HFFc6 (cell line): ENCODE measurements at regions not wholly inside any gene's neighbourhood (a gene's known extent, or its start where the extent isn't known, plus 50 kb on each side); places are given as distances from the start of the nearest gene placed in this dataset.
A peak's percentile ranks its signal among the peaks of the same experiment; 100 is the strongest.

ENCODE experiments used
- DNase-seq: peaks from one replicate; pipeline ENCODE4 v3.0.0-alpha.2; 2018
- H3K27ac Mint-ChIP-seq: 2 replicates; pipeline ENCODE4 v1.8.0; 2020; ENCODE audit warnings: mild to moderate bottlenecking, mixed read lengths
- H3K27me3 Mint-ChIP-seq: 2 replicates; pipeline ENCODE4 v1.8.0; 2021; ENCODE audit warnings: mild to moderate bottlenecking, moderate library complexity, mixed read lengths; ENCODE audit not compliant: insufficient read depth
- H3K36me3 Mint-ChIP-seq: 2 replicates; pipeline ENCODE4 v1.8.0; 2021; ENCODE audit warnings: low read depth, mixed read lengths
- H3K4me1 Mint-ChIP-seq: 2 replicates; pipeline ENCODE4 v1.8.0; 2020; ENCODE audit warnings: low read depth, mixed read lengths
- H3K4me3 Mint-ChIP-seq: 2 replicates; pipeline ENCODE4 v1.8.0; 2020; ENCODE audit warnings: mild to moderate bottlenecking, moderate library complexity, mixed read lengths
- H3K9me3 Mint-ChIP-seq: 2 replicates; pipeline ENCODE4 v1.8.0; 2020; ENCODE audit warnings: mild to moderate bottlenecking, mixed read lengths
- TF ChIP-seq, protein P1 (sequence below): fragments of 200-600 bp; sonication (generic); IDR thresholded peaks from 2 replicates; pipeline ENCODE4 v1.5.0; 2021; ENCODE audit warnings: antibody characterized with exemption, mild to moderate bottlenecking

DNA sequence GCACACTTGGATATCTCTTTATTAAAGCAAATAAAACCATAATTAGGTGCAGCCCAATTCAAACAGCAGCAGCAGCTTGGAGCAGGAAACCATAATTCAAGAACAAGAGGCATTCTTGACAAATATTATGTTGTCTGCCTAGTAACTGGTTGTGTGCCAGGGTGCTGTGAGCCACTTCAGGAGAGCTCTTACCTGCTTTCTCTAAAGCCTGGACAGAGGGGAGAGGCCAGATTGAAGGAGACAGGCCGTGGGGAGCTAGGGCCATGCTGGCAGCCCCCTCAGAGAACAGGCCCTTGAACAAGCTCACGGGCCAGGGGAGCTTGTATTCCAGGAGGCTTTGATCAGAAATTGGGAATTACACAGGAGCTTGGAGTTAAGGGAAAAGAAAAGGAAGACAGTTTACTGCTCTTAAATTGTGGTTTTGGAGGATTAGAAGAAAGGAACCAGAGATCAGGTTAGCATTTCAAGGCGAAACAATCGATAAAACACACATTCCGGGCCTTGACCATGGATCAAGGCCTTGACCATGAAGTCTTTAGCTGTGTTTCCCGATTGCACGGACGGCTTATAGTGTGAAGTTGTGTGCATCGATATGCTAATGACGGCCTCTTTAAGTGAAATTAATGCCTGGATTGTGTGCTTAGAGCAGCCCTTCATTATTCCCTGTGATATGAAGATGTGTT, 69.8 kb upstream of the NKX2-2 start:
- H3K27ac Mint-ChIP-seq = no peak overlapping the region
- no peaks in the 10 kb centered on the region; the same call in none of the 2 replicates for H3K27me3 Mint-ChIP-seq
- no peaks in the 10 kb centered on the region for H3K4me1 Mint-ChIP-seq

DNA sequence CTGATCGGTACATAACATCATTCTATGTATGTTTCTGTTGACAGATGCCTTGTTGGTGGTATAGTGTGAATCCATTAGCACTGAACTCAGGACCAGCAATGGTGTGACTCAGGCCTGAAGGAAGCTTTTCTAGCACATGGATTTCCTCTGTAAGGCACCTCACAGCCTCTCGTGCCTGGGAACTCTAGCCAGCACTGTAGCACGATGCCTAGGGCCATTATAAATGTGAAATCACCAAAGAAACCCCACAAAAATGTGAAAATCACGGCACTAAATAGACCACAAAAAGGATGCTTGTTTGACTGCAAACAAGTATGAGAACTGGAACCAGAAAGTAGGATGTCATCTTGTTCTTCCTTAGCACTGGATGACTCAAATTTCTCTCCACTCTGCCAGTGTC, 63.7 kb upstream of the NKX2-2 start:
- TF ChIP-seq, protein P1, sequence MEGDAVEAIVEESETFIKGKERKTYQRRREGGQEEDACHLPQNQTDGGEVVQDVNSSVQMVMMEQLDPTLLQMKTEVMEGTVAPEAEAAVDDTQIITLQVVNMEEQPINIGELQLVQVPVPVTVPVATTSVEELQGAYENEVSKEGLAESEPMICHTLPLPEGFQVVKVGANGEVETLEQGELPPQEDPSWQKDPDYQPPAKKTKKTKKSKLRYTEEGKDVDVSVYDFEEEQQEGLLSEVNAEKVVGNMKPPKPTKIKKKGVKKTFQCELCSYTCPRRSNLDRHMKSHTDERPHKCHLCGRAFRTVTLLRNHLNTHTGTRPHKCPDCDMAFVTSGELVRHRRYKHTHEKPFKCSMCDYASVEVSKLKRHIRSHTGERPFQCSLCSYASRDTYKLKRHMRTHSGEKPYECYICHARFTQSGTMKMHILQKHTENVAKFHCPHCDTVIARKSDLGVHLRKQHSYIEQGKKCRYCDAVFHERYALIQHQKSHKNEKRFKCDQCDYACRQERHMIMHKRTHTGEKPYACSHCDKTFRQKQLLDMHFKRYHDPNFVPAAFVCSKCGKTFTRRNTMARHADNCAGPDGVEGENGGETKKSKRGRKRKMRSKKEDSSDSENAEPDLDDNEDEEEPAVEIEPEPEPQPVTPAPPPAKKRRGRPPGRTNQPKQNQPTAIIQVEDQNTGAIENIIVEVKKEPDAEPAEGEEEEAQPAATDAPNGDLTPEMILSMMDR = no peak
- no peaks in the 10 kb centered on the region for H3K36me3 Mint-ChIP-seq
- peak; percentile 2 for DNase-seq
- peaks cover 9% of the 10 kb centered on the region for H3K27me3 Mint-ChIP-seq
- H3K4me3 Mint-ChIP-seq = no peak overlapping the region
- H3K27ac Mint-ChIP-seq = no peak overlapping the region
- no peaks in the 10 kb centered on the region for H3K9me3 Mint-ChIP-seq
- H3K4me1 Mint-ChIP-seq = no peaks in the 10 kb centered on the region

More for the DNA sequence above, 69.8 kb upstream of the NKX2-2 start:
- Mint-ChIP-seq H3K36me3 (no peaks in the 10 kb centered on the region), H3K9me3 (no peaks in the 10 kb centered on the region), H3K4me3 (no peak overlapping the region)
- TF ChIP-seq, protein P1 = no peak
- no peak for DNase-seq

DNA sequence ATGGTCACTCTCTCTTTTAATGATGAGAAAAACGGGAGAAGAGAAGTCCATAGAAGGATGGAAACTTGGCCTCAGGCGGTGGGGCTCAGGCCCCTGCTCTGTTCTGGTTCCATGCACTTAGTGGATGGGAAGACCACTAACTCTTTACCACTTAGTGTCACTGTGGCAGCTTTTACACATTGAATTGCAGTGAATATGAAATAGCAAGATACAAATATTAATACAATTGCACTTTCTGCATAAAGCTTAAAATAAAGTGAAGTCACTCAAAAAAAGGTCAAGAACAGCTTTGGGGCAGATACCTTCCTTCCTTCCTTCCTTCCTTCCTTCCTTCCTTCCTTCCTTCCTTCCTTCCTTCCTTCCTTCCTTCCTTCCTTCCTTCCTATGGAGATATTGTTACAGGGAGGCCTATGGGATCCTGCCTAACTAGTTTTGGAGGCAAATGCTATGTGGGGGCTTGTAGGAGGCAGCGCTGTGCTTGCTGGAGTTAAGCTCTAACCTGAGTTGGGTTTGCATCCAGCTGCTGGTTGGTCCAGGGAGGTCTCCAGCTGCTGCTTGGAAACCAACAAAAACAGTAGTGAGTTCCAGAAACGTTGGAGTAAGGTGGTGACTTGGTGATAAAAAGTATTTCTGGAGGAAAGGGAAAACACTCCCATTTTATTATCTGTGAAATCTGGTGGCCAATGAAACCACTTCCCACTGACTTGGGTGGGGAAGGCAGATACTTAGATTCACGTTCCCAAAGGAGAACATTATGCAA, 62.3 kb upstream of the NKX2-2 start:
- Mint-ChIP-seq H3K27me3 (peaks cover 9% of the 10 kb centered on the region), H3K9me3 (no peaks in the 10 kb centered on the region), H3K36me3 (no peaks in the 10 kb centered on the region), H3K4me3 (no peak overlapping the region), H3K4me1 (peaks cover 2% of the 10 kb centered on the region; the same call in 1 of the 2 replicates), H3K27ac (no peak overlapping the region)
- TF ChIP-seq, protein P1 = no peak
- DNase-seq = no peak

DNA sequence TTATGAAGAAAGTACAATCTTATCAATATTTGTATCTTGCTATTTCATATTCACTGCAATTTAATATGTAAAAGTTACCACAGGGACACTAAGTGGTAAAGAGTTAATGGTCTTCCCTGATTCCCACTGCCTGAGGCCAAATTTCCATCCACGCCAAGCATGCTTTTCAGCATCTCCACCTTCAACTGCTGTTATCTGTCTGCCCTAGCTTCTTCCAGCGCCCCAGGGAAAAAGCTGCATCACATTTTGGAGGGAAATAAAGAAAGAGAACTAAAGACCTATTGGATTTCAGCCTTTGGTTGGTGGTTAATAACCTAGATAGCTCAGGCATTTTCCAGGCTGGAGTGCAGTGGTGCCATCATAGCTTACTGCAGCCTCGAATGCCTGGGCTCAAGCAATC, 61.3 kb upstream of the NKX2-2 start:
- Mint-ChIP-seq H3K4me1 (peaks cover 6% of the 10 kb centered on the region; the same call in 1 of the 2 replicates), H3K4me3 (no peak overlapping the region), H3K9me3 (no peaks in the 10 kb centered on the region), H3K36me3 (no peaks in the 10 kb centered on the region), H3K27ac (no peak overlapping the region), H3K27me3 (peaks cover 9% of the 10 kb centered on the region; the same call in 1 of the 2 replicates)
- TF ChIP-seq, protein P1 = no peak
- no peak for DNase-seq

DNA sequence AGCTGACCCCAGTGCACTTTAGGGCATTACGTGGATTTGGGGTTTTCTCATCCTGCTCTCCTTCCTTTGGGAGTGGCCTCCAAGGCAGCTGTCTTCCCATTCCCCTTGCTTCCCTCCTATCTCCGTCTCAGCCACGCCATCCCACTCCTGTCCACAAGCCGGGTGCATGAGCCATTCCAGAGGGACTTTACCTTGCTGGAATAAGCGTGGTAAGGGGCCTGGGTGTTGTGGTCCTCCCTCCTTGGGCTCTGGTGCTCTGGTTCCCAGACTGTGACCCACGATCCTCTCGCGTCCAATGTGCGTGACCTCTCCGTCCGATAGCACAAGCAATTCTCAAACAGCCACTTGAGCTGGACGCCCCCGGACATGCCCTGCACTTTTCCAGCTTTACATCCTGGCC, 60.6 kb upstream of the NKX2-2 start:
- H3K27me3 Mint-ChIP-seq = peaks cover 9% of the 10 kb centered on the region; the same call in 1 of the 2 replicates
- TF ChIP-seq, protein P1 = no peak
- peaks cover 6% of the 10 kb centered on the region; the same call in 1 of the 2 replicates for H3K4me1 Mint-ChIP-seq
- H3K9me3 Mint-ChIP-seq = no peaks in the 10 kb centered on the region
- no peak overlapping the region for H3K27ac Mint-ChIP-seq
- no peaks in the 10 kb centered on the region for H3K36me3 Mint-ChIP-seq
- no peak overlapping the region for H3K4me3 Mint-ChIP-seq
- no peak for DNase-seq
